CD4-positive, alpha-beta T cell treated with Interleukin-15 for 1 hour (primary cell): ENCODE measurements at regions not wholly inside any gene's neighbourhood (a gene's known extent, or its start where the extent isn't known, plus 50 kb on each side); places are given as distances from the start of the nearest gene placed in this dataset.

Experiments used
- DNase-seq: peaks from one replicate; pipeline ENCODE4 v3.0.0-alpha.2; 2020

- no peak for DNase-seq
Measured at GRCh38 chr2:239520811-239521517, 120.1 kb upstream of the HDAC4 start.

- no peak for DNase-seq
Measured at GRCh38 chr2:239519921-239520585, 119.2 kb upstream of the HDAC4 start.

- DNase-seq = no peak
Measured at GRCh38 chr2:239519089-239519920, 118.5 kb upstream of the HDAC4 start.

GRCh38 chr2:239518286-239519088 lies 117.7 kb upstream of the HDAC4 start:
- DNase-seq = no peak

GRCh38 chr2:239517686-239518085 lies 116.9 kb upstream of the HDAC4 start:
- no peak for DNase-seq

GRCh38 chr2:239516954-239517305 lies 116.1 kb upstream of the HDAC4 start:
- DNase-seq = no peak

GRCh38 chr2:239516286-239516953 lies 115.6 kb upstream of the HDAC4 start:
- no peak for DNase-seq

- no peak for DNase-seq
Measured at GRCh38 chr2:239514754-239515530, 114.1 kb upstream of the HDAC4 start.

GRCh38 chr2:239512054-239512453 lies 111.2 kb upstream of the HDAC4 start:
- no peak for DNase-seq

GRCh38 chr2:239509373-239510143 lies 108.7 kb upstream of the HDAC4 start:
- no peak for DNase-seq

- no peak for DNase-seq
Measured at GRCh38 chr2:239508261-239508660, 107.4 kb upstream of the HDAC4 start.

- DNase-seq = no peak
Measured at GRCh38 chr2:239507576-239508258, 106.9 kb upstream of the HDAC4 start.

- DNase-seq = no peak
Measured at GRCh38 chr2:239506961-239507360, 106.1 kb upstream of the HDAC4 start.

GRCh38 chr2:239506101-239506857 lies 105.5 kb upstream of the HDAC4 start:
- no peak for DNase-seq

GRCh38 chr2:239504643-239505235 lies 103.9 kb upstream of the HDAC4 start:
- DNase-seq = no peak

- no peak for DNase-seq
Measured at GRCh38 chr2:239502430-239503186, 101.8 kb upstream of the HDAC4 start.

GRCh38 chr2:239500574-239501550 lies 100.0 kb upstream of the HDAC4 start:
- DNase-seq = peak; percentile 57
